ENCODE measurements at regions not wholly inside any gene's neighbourhood (a gene's known extent, or its start where the extent isn't known, plus 50 kb on each side); places are given as distances from the start of the nearest gene placed in this dataset.

GRCh38 chr3:180102604-180103003, 65.9 kb upstream of the PEX5L start:
- H3K9ac ChIP-seq (ENCODE audit: insufficient read depth in 1 of 2, low read depth in 2 of 2, low read length in 2 of 2), result no peak overlapping the region
- WGBS (ENCODE audit: insufficient coverage, low coverage, missing lambda C conversion rate), result 0% methylated on average over 1 of the region's 1 CpG
- ChIA-PET POLR2A (no interaction called here), CTCF (ENCODE audit: low intra/inter-chr PET ratio) (no interaction called here)
- no peaks in the 10 kb centered on the region for H3K9me3 ChIP-seq (replicated peaks; ENCODE audit: control insufficient read depth, insufficient read depth, low read depth, low read length)
- in situ Hi-C loops (cut with MboI) (no loop called here), intact Hi-C loops (cut with micrococcal nuclease) (no loop called here)
- no peak overlapping the region for H3K27ac ChIP-seq (ENCODE audit: extremely low read depth, low read depth, low read length)
- no peaks in the 10 kb centered on the region for H3K36me3 ChIP-seq (ENCODE audit: control insufficient read depth, insufficient read depth, low read length)
- no peaks in the 10 kb centered on the region for H3K9me1 ChIP-seq (ENCODE audit: control insufficient read depth, insufficient read depth, low read length)
- no peak overlapping the region for H2AFZ ChIP-seq (ENCODE audit: low read depth, low read length)
- H3K27me3 ChIP-seq (ENCODE audit: control insufficient read depth in 2 of 2, insufficient read depth in 2 of 2, low read length in 2 of 2), result no peaks in the 10 kb centered on the region
- no peaks in the 10 kb centered on the region for H3K4me1 ChIP-seq (replicated peaks in 1 of 2; ENCODE audit: control insufficient read depth in 2 of 2, insufficient read depth in 2 of 2, low read length in 2 of 2)
- no peak for FAIRE-seq
- no peak for ATAC-seq
- H3K4me2 ChIP-seq (ENCODE audit: insufficient read depth, low read length), result no peak overlapping the region
- BruUV-seq (replicated peaks), result no TSS peak
- H3K4me3 ChIP-seq, result no peak overlapping the region
- no peak for DNase-seq (ENCODE audit: extremely low read depth in 1 of 4, low spot score in 3 of 4)
- H3K79me2 ChIP-seq (ENCODE audit: control insufficient read depth, insufficient read depth, low read length), result no peaks in the 10 kb centered on the region
- no peaks in the 10 kb centered on the region for H4K20me1 ChIP-seq (replicated peaks; ENCODE audit: control insufficient read depth, insufficient read depth, low read length)
- TF ChIP-seq ZNF384 (IDR thresholded peaks at IDR 0.05; ENCODE audit: low read depth, low read length) (no peak), MECOM (CRISPR knock-in tag; IDR thresholded peaks at IDR 0.05) (no peak), MBD1 (CRISPR knock-in tag; IDR thresholded peaks at IDR 0.05) (no peak), HBP1 (CRISPR knock-in tag; IDR thresholded peaks at IDR 0.05) (no peak), ZBTB17 (CRISPR knock-in tag; IDR thresholded peaks at IDR 0.05) (no peak), TAF1 (IDR thresholded peaks at IDR 0.05; ENCODE audit: control insufficient read depth, extremely low read depth, insufficient read depth, low read length, severe bottlenecking) (no peak), NFIC (IDR thresholded peaks at IDR 0.05) (no peak), GTF2B (IDR thresholded peaks at IDR 0.05; ENCODE audit: extremely low read depth, insufficient read length) (no peak), MAX (CRISPR knock-in tag; IDR thresholded peaks at IDR 0.05) (no peak), GATAD2A (IDR thresholded peaks at IDR 0.05) (no peak), XRCC3 (IDR thresholded peaks at IDR 0.05) (no peak)
